ENCODE measurements at regions not wholly inside any gene's neighbourhood (a gene's known extent, or its start where the extent isn't known, plus 50 kb on each side); places are given as distances from the start of the nearest gene placed in this dataset.

- Histone ChIP-seq H3K4me2 (ENCODE audit: low read depth, low read length, poor library complexity, severe bottlenecking) (no peak overlapping the region), H3K9me3 (ENCODE audit: low read length) (no peaks in the 10 kb centered on the region), H3K4me1 (ENCODE audit: low read length) (no peaks in the 10 kb centered on the region), H2AFZ (ENCODE audit: low read length) (no peak overlapping the region), H3K27ac (ENCODE audit: low read length) (no peak overlapping the region), H3K4me3 (ENCODE audit: low read length) (no peak overlapping the region), H3K79me2 (ENCODE audit: low read length) (no peaks in the 10 kb centered on the region), H3K9me2 (replicated peaks; ENCODE audit: insufficient read depth, low read length) (no peaks in the 10 kb centered on the region), H3K36me3 (ENCODE audit: insufficient read depth, low read length) (no peaks in the 10 kb centered on the region), H4K20me1 (ENCODE audit: insufficient read depth, low read depth, low read length) (no peaks in the 10 kb centered on the region), H3K27me3 (ENCODE audit: low read length) (no peaks in the 10 kb centered on the region), H3K9ac (ENCODE audit: low read length) (no peak overlapping the region)
- DNase-seq: no peak
Observed at GRCh38 chr15:31590609-31591008, 264.0 kb downstream of the KLF13 start.

GRCh38 chr15:31591908-31592307, 265.3 kb downstream of the KLF13 start:
- Histone ChIP-seq H3K9me3 (ENCODE audit: low read length) (no peaks in the 10 kb centered on the region), H3K27ac (ENCODE audit: low read length) (no peak overlapping the region), H3K27me3 (ENCODE audit: low read length) (no peaks in the 10 kb centered on the region), H3K36me3 (ENCODE audit: insufficient read depth, low read length) (no peaks in the 10 kb centered on the region), H4K20me1 (ENCODE audit: insufficient read depth, low read depth, low read length) (no peaks in the 10 kb centered on the region), H3K4me3 (ENCODE audit: low read length) (no peak overlapping the region), H2AFZ (ENCODE audit: low read length) (no peak overlapping the region), H3K9me2 (replicated peaks; ENCODE audit: insufficient read depth, low read length) (no peaks in the 10 kb centered on the region), H3K9ac (ENCODE audit: low read length) (no peak overlapping the region), H3K79me2 (ENCODE audit: low read length) (no peaks in the 10 kb centered on the region), H3K4me2 (ENCODE audit: low read depth, low read length, poor library complexity, severe bottlenecking) (no peak overlapping the region), H3K4me1 (ENCODE audit: low read length) (no peaks in the 10 kb centered on the region)
- no peak for DNase-seq

DNA sequence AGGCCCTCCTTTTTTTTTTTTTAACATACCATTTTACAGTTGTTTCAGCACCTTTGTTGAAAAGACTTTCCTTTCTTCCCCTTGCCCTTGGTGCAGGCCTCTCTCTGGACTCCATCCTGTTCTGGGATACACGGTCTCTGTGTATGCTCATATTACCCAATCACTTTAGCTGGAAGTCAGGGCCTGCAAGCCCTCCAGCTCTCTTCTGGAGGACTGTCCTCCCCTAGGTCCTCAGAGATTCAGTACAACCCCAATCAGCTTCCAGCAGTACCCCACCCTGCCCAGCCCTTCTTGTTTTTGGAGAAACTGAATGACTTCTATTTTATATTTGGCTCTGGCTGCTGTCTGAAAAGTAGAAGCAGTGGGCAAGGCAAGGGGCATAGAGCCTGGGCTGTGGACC, 270.8 kb downstream of the KLF13 start:
- no peak for DNase-seq
- H3K9me2 ChIP-seq (replicated peaks; ENCODE audit: insufficient read depth, low read length): no peaks in the 10 kb centered on the region

GRCh38 chr15:31598620-31599019, 272.0 kb downstream of the KLF13 start:
- no peaks in the 10 kb centered on the region for H3K36me3 ChIP-seq (ENCODE audit: insufficient read depth, low read length)
- H2AFZ ChIP-seq (ENCODE audit: low read length): no peak overlapping the region
- no peaks in the 10 kb centered on the region for H3K9me3 ChIP-seq (ENCODE audit: low read length)
- no peaks in the 10 kb centered on the region for H3K79me2 ChIP-seq (ENCODE audit: low read length)
- no peak overlapping the region for H3K9ac ChIP-seq (ENCODE audit: low read length)
- H3K4me1 ChIP-seq (ENCODE audit: low read length): no peaks in the 10 kb centered on the region
- DNase-seq: no peak
- no peaks in the 10 kb centered on the region for H3K9me2 ChIP-seq (replicated peaks; ENCODE audit: insufficient read depth, low read length)
- H3K4me3 ChIP-seq (ENCODE audit: low read length): no peak overlapping the region
- no peak overlapping the region for H3K4me2 ChIP-seq (ENCODE audit: low read depth, low read length, poor library complexity, severe bottlenecking)
- no peak overlapping the region for H3K27ac ChIP-seq (ENCODE audit: low read length)
- no peaks in the 10 kb centered on the region for H4K20me1 ChIP-seq (ENCODE audit: insufficient read depth, low read depth, low read length)
- H3K27me3 ChIP-seq (ENCODE audit: low read length): no peaks in the 10 kb centered on the region

More for the DNA sequence above, 270.8 kb downstream of the KLF13 start:
- Histone ChIP-seq H4K20me1 (ENCODE audit: insufficient read depth, low read depth, low read length) (no peaks in the 10 kb centered on the region), H3K79me2 (ENCODE audit: low read length) (no peaks in the 10 kb centered on the region), H3K4me1 (ENCODE audit: low read length) (no peaks in the 10 kb centered on the region), H3K9ac (ENCODE audit: low read length) (no peak overlapping the region), H3K4me3 (ENCODE audit: low read length) (no peak overlapping the region), H3K36me3 (ENCODE audit: insufficient read depth, low read length) (no peaks in the 10 kb centered on the region), H3K4me2 (ENCODE audit: low read depth, low read length, poor library complexity, severe bottlenecking) (no peak overlapping the region), H3K27me3 (ENCODE audit: low read length) (no peaks in the 10 kb centered on the region), H3K27ac (ENCODE audit: low read length) (no peak overlapping the region), H2AFZ (ENCODE audit: low read length) (no peak overlapping the region), H3K9me3 (ENCODE audit: low read length) (no peaks in the 10 kb centered on the region)

DNA sequence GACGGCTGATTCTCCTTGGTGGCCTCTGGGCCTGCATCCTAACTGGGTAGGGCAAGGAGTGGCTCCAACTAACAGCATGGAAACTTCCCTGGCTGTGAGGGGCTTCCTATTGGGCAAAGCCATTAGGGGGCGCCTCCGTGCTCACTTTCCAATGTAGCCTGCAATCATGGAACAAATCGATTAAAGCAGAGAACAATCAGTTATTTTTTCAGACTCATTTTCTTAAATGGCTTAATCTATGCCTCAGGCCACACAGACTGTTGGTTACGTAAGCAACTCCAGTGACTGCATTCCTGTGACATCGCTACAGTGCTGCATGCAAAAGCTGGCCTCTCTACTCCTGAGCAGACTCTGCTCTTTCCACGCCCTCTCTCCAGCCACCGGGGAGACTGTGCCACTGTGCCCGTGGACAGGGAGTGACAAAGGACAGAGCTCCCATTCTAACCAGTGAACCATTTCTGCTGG, 278.9 kb downstream of the KLF13 start:
- no peak overlapping the region for H3K4me2 ChIP-seq (ENCODE audit: low read depth, low read length, poor library complexity, severe bottlenecking)
- H3K4me1 ChIP-seq (ENCODE audit: low read length): no peaks in the 10 kb centered on the region
- no peak for DNase-seq

GRCh38 chr15:31606194-31606669, 279.6 kb downstream of the KLF13 start:
- H3K4me3 ChIP-seq (ENCODE audit: low read length): no peak overlapping the region
- DNase-seq: no peak
- H3K9ac ChIP-seq (ENCODE audit: low read length): no peak overlapping the region
- no peak overlapping the region for H2AFZ ChIP-seq (ENCODE audit: low read length)
- no peaks in the 10 kb centered on the region for H3K36me3 ChIP-seq (ENCODE audit: insufficient read depth, low read length)
- no peaks in the 10 kb centered on the region for H3K9me3 ChIP-seq (ENCODE audit: low read length)
- H3K4me2 ChIP-seq (ENCODE audit: low read depth, low read length, poor library complexity, severe bottlenecking): no peak overlapping the region
- H3K4me1 ChIP-seq (ENCODE audit: low read length): no peaks in the 10 kb centered on the region
- 0 out of 2 replicates have a peak, but pooled peaks cover 5% of the 10 kb centered on the region for H4K20me1 ChIP-seq (ENCODE audit: insufficient read depth, low read depth, low read length)
- H3K9me2 ChIP-seq (replicated peaks; ENCODE audit: insufficient read depth, low read length): no peaks in the 10 kb centered on the region
- H3K79me2 ChIP-seq (ENCODE audit: low read length): no peaks in the 10 kb centered on the region
- no peak overlapping the region for H3K27ac ChIP-seq (ENCODE audit: low read length)
- H3K27me3 ChIP-seq (ENCODE audit: low read length): no peaks in the 10 kb centered on the region

More for the DNA sequence above, 278.9 kb downstream of the KLF13 start:
- H3K9me3 ChIP-seq (ENCODE audit: low read length): no peaks in the 10 kb centered on the region
- 0 out of 2 replicates have a peak, but pooled peaks cover 5% of the 10 kb centered on the region for H4K20me1 ChIP-seq (ENCODE audit: insufficient read depth, low read depth, low read length)
- no peak overlapping the region for H3K9ac ChIP-seq (ENCODE audit: low read length)
- no peak overlapping the region for H3K27ac ChIP-seq (ENCODE audit: low read length)
- no peaks in the 10 kb centered on the region for H3K36me3 ChIP-seq (ENCODE audit: insufficient read depth, low read length)
- H3K4me3 ChIP-seq (ENCODE audit: low read length): no peak overlapping the region
- no peaks in the 10 kb centered on the region for H3K27me3 ChIP-seq (ENCODE audit: low read length)
- H3K9me2 ChIP-seq (replicated peaks; ENCODE audit: insufficient read depth, low read length): no peaks in the 10 kb centered on the region
- no peak overlapping the region for H2AFZ ChIP-seq (ENCODE audit: low read length)
- H3K79me2 ChIP-seq (ENCODE audit: low read length): no peaks in the 10 kb centered on the region

- Histone ChIP-seq H3K79me2 (ENCODE audit: low read length) (no peaks in the 10 kb centered on the region), H3K27me3 (ENCODE audit: low read length) (no peaks in the 10 kb centered on the region), H3K4me1 (ENCODE audit: low read length) (no peaks in the 10 kb centered on the region)
Observed at GRCh38 chr15:31606931-31607497, 280.4 kb downstream of the KLF13 start.

DNA sequence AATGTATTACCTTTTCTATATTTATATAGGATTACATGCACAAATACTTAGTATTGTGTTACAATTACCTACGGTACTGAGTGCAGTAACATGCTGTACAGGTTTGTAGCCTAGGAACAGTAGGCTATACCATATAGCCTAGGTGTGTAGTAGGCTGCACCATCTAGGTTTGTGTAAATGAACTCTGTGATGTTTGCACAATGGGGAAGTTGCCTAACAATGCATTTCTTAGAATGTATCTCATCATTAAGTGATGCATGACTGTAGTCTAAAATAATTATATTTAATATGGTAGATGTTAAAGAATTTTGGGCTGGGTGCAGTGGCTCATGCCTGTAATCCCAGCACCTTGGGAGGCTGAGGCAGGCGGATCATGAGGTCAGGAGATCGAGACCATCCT, 281.0 kb downstream of the KLF13 start:
- no peaks in the 10 kb centered on the region for H3K9me2 ChIP-seq (replicated peaks; ENCODE audit: insufficient read depth, low read length)
- no peak for DNase-seq
- H3K9ac ChIP-seq (ENCODE audit: low read length): no peak overlapping the region
- H3K4me2 ChIP-seq (ENCODE audit: low read depth, low read length, poor library complexity, severe bottlenecking): no peak overlapping the region
- no peaks in the 10 kb centered on the region for H3K27me3 ChIP-seq (ENCODE audit: low read length)
- H4K20me1 ChIP-seq (ENCODE audit: insufficient read depth, low read depth, low read length): 0 out of 2 replicates have a peak, but pooled peaks cover 5% of the 10 kb centered on the region
- H3K27ac ChIP-seq (ENCODE audit: low read length): no peak overlapping the region
- H3K9me3 ChIP-seq (ENCODE audit: low read length): no peaks in the 10 kb centered on the region
- no peak overlapping the region for H2AFZ ChIP-seq (ENCODE audit: low read length)
- H3K36me3 ChIP-seq (ENCODE audit: insufficient read depth, low read length): no peaks in the 10 kb centered on the region
- no peak overlapping the region for H3K4me3 ChIP-seq (ENCODE audit: low read length)
- H3K4me1 ChIP-seq (ENCODE audit: low read length): no peaks in the 10 kb centered on the region
- no peaks in the 10 kb centered on the region for H3K79me2 ChIP-seq (ENCODE audit: low read length)

More at GRCh38 chr15:31606931-31607497, 280.4 kb downstream of the KLF13 start:
- no peak for DNase-seq
- no peaks in the 10 kb centered on the region for H3K9me2 ChIP-seq (replicated peaks; ENCODE audit: insufficient read depth, low read length)
- no peak overlapping the region for H2AFZ ChIP-seq (ENCODE audit: low read length)
- no peaks in the 10 kb centered on the region for H3K9me3 ChIP-seq (ENCODE audit: low read length)
- 0 out of 2 replicates have a peak, but pooled peaks cover 5% of the 10 kb centered on the region for H4K20me1 ChIP-seq (ENCODE audit: insufficient read depth, low read depth, low read length)
- H3K27ac ChIP-seq (ENCODE audit: low read length): no peak overlapping the region
- no peak overlapping the region for H3K9ac ChIP-seq (ENCODE audit: low read length)
- H3K36me3 ChIP-seq (ENCODE audit: insufficient read depth, low read length): no peaks in the 10 kb centered on the region
- H3K4me2 ChIP-seq (ENCODE audit: low read depth, low read length, poor library complexity, severe bottlenecking): no peak overlapping the region
- no peak overlapping the region for H3K4me3 ChIP-seq (ENCODE audit: low read length)
